ENCODE measurements at regions not wholly inside any gene's neighbourhood (a gene's known extent, or its start where the extent isn't known, plus 50 kb on each side); places are given as distances from the start of the nearest gene placed in this dataset.

DNA sequence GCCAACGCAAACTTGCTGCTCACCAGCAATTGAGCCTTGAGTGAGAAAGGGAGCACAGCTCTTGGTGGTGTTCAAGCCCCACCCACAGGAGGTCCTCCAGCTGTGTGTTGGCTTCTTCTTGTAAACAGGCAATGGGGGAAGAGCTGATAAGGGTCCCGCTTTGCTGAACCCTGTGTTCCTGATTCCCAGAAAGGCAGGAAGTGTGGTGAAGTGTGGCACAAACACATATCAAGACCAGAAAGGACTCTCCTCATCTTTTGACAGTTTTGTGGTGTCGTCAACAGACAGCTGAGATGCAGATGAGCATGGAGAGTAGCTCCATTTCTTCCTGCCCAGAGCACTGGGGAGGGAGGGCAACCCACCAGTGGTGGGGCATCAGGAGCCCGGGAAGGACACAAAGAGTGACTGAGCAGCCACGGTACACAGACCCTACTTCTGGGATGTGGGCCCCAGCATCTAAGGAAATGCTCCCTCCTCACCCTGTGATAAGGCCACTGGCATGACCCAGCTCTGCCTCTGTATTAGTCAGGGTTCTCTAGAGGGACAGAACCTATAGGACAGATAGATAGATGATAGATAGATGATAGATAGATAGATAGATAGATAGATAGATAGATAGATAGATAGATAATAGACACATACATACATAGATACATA lies 188.9 kb upstream of the TAB2 start:
- TF ChIP-seq, protein P1, sequence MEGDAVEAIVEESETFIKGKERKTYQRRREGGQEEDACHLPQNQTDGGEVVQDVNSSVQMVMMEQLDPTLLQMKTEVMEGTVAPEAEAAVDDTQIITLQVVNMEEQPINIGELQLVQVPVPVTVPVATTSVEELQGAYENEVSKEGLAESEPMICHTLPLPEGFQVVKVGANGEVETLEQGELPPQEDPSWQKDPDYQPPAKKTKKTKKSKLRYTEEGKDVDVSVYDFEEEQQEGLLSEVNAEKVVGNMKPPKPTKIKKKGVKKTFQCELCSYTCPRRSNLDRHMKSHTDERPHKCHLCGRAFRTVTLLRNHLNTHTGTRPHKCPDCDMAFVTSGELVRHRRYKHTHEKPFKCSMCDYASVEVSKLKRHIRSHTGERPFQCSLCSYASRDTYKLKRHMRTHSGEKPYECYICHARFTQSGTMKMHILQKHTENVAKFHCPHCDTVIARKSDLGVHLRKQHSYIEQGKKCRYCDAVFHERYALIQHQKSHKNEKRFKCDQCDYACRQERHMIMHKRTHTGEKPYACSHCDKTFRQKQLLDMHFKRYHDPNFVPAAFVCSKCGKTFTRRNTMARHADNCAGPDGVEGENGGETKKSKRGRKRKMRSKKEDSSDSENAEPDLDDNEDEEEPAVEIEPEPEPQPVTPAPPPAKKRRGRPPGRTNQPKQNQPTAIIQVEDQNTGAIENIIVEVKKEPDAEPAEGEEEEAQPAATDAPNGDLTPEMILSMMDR (conservative IDR thresholded peaks at IDR 0.05; ENCODE audit: low read depth, low read length), result no peak
- no peak for TF ChIP-seq EZH2 (IDR thresholded peaks at IDR 0.05; ENCODE audit: low read length, unreplicated experiment)
